Activated CD8-positive, alpha-beta T cell treated with anti-CD3 and anti-CD28 coated beads for 36 hours (primary cell): ENCODE measurements at regions not wholly inside any gene's neighbourhood (a gene's known extent, or its start where the extent isn't known, plus 50 kb on each side); places are given as distances from the start of the nearest gene placed in this dataset.

ENCODE experiments used
- ATAC-seq: fragments of 200-7000 bp; cut with Tn5 transposase; one replicate; pipeline ENCODE4 v1.10.0; 2021; ENCODE audit warnings: mild to moderate bottlenecking, moderate library complexity
- CTCF ChIA-PET: fragments of 350-600 bp; sonication (Branson Sonifier 250); formaldehyde crosslinking; loops from one replicate; lab custom pipeline; 2021; ENCODE audit warnings: antibody characterized with exemption; lab: Charles Lee
- POLR2A ChIA-PET: fragments of 350-600 bp; sonication (Branson Sonifier 250); formaldehyde crosslinking; loops from one replicate; lab custom pipeline; 2021; ENCODE audit warnings: antibody characterized with exemption; lab: Charles Lee
- DNase-seq: peaks from one replicate; pipeline ENCODE4 v3.0.0-alpha.2; 2020
- H3K27ac Mint-ChIP-seq: one replicate; pipeline ENCODE4 v1.8.0; 2021; ENCODE audit warnings: mild to moderate bottlenecking, mixed read lengths
- H3K27me3 Mint-ChIP-seq: one replicate; pipeline ENCODE4 v1.8.0; 2021; ENCODE audit warnings: mixed read lengths
- H3K36me3 Mint-ChIP-seq: one replicate; pipeline ENCODE4 v1.8.0; 2021; ENCODE audit warnings: low read depth, mixed read lengths
- H3K4me1 Mint-ChIP-seq: one replicate; pipeline ENCODE4 v1.8.0; 2021; ENCODE audit warnings: low read depth, mixed read lengths
- H3K4me3 Mint-ChIP-seq: one replicate; pipeline ENCODE4 v1.8.0; 2021; ENCODE audit warnings: mild to moderate bottlenecking, moderate library complexity, mixed read lengths
- H3K9me3 Mint-ChIP-seq: one replicate; pipeline ENCODE4 v1.8.0; 2021; ENCODE audit warnings: mixed read lengths
- CTCF ChIP-seq: fragments of 200-600 bp; IDR thresholded peaks from one replicate; pipeline ENCODE4 v1.8.0; 2022; ENCODE audit warnings: antibody characterized with exemption, mild to moderate bottlenecking
- intact Hi-C: fragments of 100-400 bp; cut with micrococcal nuclease; formaldehyde crosslinking; loops from one replicate; pipeline ENCODE4 v1.10.0; 2022

DNA sequence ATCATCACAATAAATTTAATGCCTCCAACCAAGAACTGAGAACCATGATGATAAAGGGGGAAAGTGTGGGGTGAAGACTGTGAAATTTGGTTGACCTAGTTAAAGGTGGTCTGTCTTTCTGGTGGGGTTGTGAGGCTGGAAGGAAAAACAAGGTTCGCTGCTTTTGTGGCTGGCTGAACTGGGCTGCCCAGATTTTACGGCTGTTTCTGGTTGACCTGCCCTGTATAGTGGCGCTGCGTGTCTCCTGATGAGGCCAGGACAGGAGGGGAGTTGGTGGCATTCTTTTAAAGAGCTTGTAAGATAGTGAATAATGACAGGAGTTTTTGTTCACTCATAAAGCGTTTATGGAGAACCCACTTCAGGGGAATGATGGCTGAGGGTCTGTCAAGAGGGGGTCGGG is 101.8 kb downstream of the CYP26A1 start:
- DNase-seq, result no peak
- H3K4me3 Mint-ChIP-seq, result no peak overlapping the region
- no peak for TF ChIP-seq CTCF
- intact Hi-C loops, result no loop called here
- no peak overlapping the region for H3K27ac Mint-ChIP-seq
- H3K9me3 Mint-ChIP-seq, result peaks cover 5% of the 10 kb centered on the region
- no peak for ATAC-seq
- H3K27me3 Mint-ChIP-seq, result peaks cover 4% of the 10 kb centered on the region
- peaks cover under 1% of the 10 kb centered on the region for H3K36me3 Mint-ChIP-seq
- CTCF ChIA-PET, result no interaction called here
- no peaks in the 10 kb centered on the region for H3K4me1 Mint-ChIP-seq
- POLR2A ChIA-PET, result interaction anchor here (0.8 to 1.0 kb wide), 2 partner anchors 9 to 26 kb away, joined by 3 read pairs; no protein-coding TSS in a partner anchor

DNA sequence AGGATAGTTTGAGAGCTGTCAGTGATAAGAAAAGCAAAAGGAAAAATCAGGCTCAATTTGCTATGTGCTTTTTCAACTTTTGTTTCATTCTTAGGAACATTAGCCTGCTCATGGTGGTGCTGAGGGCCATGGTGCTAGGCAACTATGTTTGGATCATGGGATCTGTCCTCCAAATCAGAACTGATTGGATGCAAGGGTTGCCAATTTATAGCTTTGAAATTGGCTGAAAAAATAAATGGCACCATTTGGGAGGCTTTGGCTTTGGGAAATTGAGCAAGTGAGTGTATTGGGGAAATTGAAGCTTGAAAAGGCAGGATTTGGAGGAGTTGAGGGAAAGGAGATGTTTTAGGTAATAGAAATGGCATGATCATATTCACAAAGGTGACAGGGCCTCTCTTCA is 103.8 kb downstream of the CYP26A1 start:
- H3K27ac Mint-ChIP-seq, result no peak overlapping the region
- H3K4me3 Mint-ChIP-seq, result no peak overlapping the region
- H3K27me3 Mint-ChIP-seq, result peaks cover 2% of the 10 kb centered on the region

GRCh38 chr10:93178226-93178625 is 104.5 kb downstream of the CYP26A1 start:
- ChIA-PET POLR2A (no interaction called here), CTCF (no interaction called here)
- H3K9me3 Mint-ChIP-seq, result no peaks in the 10 kb centered on the region
- peaks cover 2% of the 10 kb centered on the region for H3K27me3 Mint-ChIP-seq
- TF ChIP-seq CTCF, result no peak
- ATAC-seq, result no peak
- intact Hi-C loops, result no loop called here
- DNase-seq, result no peak
- H3K36me3 Mint-ChIP-seq, result no peaks in the 10 kb centered on the region
- no peak overlapping the region for H3K27ac Mint-ChIP-seq
- H3K4me3 Mint-ChIP-seq, result no peak overlapping the region
- no peaks in the 10 kb centered on the region for H3K4me1 Mint-ChIP-seq

More for the DNA sequence above, 103.8 kb downstream of the CYP26A1 start:
- H3K36me3 Mint-ChIP-seq, result no peaks in the 10 kb centered on the region
- CTCF ChIA-PET, result no interaction called here
- intact Hi-C loops, result no loop called here
- no peak for ATAC-seq
- DNase-seq, result no peak
- no peak for TF ChIP-seq CTCF
- no peaks in the 10 kb centered on the region for H3K9me3 Mint-ChIP-seq
- no peaks in the 10 kb centered on the region for H3K4me1 Mint-ChIP-seq
- POLR2A ChIA-PET, result no interaction called here

DNA sequence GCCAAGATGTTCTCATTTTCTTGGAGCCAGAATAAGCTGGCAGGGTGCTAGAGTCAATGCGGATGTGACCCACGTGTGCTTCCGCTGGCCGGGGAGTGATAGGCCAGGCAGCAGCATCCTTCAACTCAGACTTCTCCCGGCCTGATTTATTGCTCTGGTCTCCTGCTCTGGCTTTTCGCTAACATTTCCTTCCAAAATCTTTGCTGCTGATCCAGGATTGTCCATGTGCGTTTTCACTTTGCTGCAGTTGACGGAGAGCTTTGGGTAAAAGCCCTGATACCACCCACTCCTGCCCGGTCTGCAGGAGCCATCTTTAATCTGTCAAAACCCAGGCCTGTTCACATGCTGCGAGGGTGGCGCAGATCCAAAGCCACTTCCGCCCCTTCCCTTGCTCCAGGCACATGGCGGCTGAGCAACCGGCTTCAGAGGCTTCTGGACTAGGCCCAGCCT is 106.8 kb downstream of the CYP26A1 start:
- no peak for ATAC-seq
- Mint-ChIP-seq H3K9me3 (no peaks in the 10 kb centered on the region), H3K27me3 (peaks cover 12% of the 10 kb centered on the region), H3K4me1 (no peaks in the 10 kb centered on the region), H3K27ac (no peak overlapping the region), H3K36me3 (no peaks in the 10 kb centered on the region), H3K4me3 (no peak overlapping the region)
- ChIA-PET CTCF (no interaction called here), POLR2A (no interaction called here)
- no peak for DNase-seq
- intact Hi-C loops, result no loop called here
- TF ChIP-seq CTCF, result no peak

- Mint-ChIP-seq H3K4me3 (no peak overlapping the region), H3K27me3 (peaks cover 17% of the 10 kb centered on the region), H3K9me3 (no peaks in the 10 kb centered on the region), H3K4me1 (no peaks in the 10 kb centered on the region), H3K27ac (no peak overlapping the region), H3K36me3 (no peaks in the 10 kb centered on the region)
- CTCF ChIA-PET, result interaction anchor here (1.6 kb wide), 1 partner anchor 8 kb away, joined by 4 read pairs; no protein-coding TSS in a partner anchor
- POLR2A ChIA-PET, result no interaction called here
- TF ChIP-seq CTCF, result no peak
- ATAC-seq (no peak), DNase-seq (no peak)
- intact Hi-C loops, result no loop called here
Observed at GRCh38 chr10:93181271-93182048, 107.8 kb downstream of the CYP26A1 start.
